GM19438 (cell line): ENCODE measurements at regions not wholly inside any gene's neighbourhood (a gene's known extent, or its start where the extent isn't known, plus 50 kb on each side); places are given as distances from the start of the nearest gene placed in this dataset.
"Not testable (repeated sequence)": the region's sequence is repeated elsewhere in the genome, so short reads cannot be mapped to it uniquely, and the experiment has no call there.

Experiments used
- ATAC-seq: cut with Tn5 transposase; IDR thresholded peaks from one replicate; pipeline ENCODE4 v1.9.1; 2021; ENCODE audit warnings: low read depth; ENCODE audit not compliant: unreplicated experiment

DNA sequence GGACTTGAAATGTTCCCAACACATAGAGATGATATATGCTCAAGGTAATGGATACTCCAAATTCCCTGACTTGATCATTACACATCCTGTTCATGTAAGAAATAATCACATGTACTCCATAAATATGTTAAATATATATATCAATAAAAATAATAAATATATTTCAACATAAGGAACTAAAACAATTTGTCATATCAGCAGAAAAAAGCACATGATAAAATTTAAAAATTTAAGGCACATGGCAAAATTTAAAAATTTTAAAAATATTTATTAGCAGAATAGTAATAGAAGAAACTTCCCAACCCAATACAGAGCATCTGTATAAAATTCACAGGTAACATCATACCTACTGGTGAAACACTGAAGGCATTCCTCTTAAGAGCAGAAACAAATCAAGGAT lies 109.6 kb upstream of the KYNU start:
- no peak for ATAC-seq

DNA sequence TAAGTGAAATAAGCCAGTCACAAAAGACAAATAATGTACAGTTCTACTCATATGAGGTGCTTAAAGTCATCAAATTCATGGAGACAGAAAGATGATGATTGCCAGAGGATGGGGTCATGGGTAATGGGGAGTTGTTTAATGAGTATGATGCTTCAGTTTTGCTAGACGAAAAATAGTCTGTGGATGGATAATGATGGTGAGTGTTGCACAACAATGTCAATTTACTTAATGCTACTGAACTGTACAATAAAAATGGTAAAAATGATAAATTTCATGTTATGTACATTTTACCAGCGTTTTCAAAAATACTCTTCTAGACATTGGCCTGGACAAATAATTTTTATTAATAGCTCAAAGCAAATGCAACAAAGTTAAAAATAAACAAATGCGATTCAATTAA lies 118.5 kb upstream of the KYNU start:
- no peak for ATAC-seq

DNA sequence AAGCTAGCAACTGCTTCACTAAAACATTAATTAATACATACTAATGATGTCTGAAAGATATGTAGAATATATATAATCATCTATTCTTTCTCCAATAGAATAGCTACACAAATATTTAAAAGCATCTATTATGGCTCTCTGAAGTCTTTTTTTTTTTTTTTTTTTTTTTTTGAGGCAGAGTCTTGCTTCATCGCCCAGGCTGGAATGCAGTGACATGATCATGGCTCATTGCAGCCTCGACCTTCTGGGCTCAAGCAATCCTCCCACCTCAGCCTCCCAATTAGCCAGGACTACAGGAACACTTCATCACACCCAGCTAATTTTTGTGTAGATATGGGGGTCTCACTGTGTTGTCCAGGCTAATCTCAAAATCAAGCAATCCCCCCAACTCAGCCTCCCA lies 120.4 kb upstream of the KYNU start:
- ATAC-seq = no peak

DNA sequence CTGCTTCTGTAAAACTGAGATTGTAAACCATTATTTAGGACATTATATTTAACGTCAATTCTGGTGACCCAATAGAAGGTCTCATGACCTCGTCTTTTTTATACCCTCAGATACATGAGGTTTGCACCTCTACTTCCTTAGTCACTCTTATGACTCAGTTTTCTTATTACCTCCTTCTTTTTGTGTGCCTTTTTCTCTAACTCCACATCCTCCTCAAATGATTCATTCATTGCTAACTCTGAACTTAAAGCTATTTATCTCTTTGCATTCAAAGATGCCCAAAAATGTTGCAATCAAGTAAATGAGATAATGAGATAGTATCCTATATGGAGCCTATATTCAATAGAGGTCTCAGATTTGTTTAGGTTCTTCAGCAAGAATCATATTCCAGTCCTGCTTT lies 121.0 kb upstream of the KYNU start:
- ATAC-seq = no peak

DNA sequence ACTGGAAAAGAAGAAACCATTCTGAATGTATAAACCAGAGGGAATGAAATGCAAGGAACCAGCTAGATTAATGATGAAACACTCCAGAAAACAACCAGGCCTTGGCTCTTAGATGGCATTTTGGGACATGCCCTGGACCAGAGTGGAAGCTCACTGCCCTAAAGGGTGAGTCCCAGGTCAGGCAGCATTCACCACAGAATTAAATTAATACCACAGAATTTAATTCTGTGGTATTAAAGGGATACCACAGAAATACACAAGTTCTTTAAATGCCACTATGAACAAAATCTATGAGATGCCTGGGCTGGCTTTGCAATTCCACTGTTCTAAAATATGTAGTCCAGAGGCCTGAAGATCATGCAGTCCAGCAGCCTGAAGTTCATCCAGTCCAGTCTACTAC lies 122.3 kb upstream of the KYNU start:
- no peak for ATAC-seq

DNA sequence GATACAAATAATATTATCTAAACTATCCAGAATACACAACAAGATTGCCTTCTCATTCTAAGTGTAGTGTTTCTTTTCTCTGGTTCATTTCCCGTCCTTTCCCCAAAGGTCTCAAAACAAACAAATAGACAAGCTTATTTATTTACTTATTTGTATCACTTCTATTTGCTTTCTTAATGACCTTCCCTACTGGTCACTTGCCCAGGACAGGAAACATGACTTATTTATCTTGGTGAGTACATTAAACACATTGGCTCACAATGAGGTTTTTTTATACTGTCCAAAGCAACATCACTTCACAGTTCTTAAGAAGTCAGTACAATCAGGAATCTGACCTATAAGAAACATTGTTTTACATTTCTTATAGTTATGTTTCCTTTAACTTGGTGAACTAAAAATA lies 123.3 kb upstream of the KYNU start:
- no peak for ATAC-seq

DNA sequence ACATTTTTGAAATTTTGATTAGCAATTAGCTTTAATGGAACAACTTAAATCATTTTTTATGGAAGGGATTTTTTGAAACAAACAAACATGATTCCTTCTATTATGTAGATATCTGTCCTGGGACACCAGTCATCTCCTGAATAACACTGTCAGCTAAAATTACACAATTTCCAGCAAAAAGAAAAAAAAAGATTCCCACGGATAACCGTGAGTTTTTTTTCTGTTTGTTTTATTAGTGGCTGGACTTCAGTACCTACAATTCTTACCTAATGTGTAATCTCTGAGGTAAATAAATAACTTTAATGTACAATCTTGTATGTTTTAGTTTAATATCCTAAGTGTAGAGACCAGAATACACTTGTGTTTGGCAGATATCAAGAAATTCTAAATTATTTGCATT lies 126.6 kb upstream of the KYNU start:
- no peak for ATAC-seq

DNA sequence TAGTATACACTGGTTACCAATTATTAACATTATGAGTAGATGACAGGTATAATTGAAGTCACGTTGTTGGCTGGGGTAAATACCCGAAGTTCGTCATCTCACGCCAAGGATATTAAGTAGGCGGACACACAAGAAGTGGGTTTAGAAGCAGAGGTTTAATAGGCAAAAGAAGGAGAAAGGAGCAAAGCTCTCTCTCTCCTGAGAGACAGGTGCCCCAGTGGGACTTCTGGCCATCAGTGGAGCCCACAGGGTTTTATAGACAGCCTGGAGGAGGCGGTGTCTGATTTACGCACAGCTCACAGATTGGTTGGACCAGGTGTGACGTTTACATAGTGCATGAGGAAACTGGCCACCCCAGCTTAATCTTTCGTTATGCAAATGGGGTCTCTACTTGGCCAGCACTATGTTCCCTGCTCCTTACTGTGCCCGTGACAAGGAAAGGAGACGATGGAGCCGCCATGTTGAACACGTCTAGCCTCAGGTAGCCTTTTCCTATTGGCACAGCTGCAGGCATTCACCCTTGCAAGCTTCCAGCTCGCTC lies 128.8 kb upstream of the KYNU start:
- ATAC-seq = no peak

DNA sequence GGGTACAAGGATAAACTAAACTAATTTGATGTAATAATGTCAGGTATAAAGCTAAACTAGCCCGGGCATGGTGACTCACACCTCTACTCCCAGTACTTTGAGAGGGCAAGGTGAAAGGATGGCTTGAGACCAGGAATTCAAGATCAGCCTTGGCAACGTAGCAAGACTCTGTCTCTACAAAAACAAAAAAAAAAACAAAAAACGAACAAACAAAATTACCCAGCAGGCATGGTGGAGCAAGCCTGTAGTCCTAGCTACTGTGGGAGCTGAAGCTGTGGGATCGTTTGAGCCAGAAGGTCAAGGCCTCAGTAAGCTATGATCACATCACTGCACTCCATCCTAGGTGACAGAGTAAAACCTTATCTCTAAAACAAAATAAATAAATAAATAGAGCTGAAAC lies 131.8 kb upstream of the KYNU start:
- no peak for ATAC-seq

DNA sequence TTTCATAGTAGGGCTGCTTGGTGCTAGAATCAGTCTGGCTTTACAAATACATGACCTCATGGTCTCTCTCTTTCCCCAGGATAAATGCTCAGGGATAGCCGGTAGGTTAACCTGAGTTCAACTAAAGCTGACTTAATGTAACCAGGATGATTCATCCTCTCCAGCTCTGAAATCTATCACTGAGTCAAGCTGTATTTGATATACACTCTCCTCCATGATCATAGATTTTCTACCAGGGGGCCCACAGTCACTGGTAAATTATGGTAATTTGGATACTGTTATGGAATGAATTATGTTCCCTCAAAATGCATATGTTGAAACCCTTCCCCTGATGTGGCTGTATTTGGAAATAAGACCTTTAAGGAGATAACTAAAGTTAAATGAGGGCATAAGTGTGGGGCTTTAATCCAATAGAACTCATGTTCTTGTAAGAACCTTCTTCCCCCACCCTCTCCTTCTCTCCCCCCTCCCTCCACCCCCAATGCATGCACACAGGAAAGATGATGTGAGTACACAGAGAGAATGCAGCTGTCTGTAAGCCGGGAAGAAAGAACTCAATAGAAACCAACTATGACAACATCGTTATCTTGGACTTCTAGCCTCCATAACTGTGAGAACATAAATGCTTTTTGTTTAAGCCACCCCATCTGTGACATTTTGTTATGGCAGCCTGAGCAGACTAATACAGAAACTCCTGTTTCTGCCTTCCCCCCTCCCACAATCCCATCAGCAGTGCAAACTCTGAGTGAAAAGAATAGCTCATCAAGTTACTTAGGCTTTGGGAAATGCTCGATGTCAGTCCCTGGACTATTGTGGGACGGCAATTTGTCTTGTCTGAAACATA lies 134.9 kb upstream of the KYNU start:
- no peak for ATAC-seq

DNA sequence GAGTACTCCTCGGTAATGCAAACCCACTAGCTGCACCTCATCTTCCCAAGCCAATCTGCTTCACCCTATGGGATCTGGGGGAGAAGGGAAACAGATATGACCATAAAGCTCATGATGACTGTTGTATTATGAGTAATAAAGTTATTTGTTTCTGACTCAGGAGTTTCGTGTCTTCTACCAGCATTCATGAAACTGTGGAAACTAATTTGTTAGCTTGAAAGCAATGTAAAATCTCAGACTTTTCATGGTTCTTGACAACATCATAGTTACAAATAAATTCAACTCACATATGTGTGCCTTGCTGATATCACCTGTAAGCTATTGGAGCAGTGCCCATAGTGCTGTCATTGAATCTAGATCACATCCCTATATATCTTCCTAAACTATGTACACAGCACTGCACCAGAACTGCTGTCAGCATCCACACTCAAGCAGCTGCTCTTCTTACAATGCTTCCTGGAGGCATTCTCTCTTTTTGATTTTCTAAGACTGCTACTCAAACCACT lies 135.6 kb upstream of the KYNU start:
- no peak for ATAC-seq

DNA sequence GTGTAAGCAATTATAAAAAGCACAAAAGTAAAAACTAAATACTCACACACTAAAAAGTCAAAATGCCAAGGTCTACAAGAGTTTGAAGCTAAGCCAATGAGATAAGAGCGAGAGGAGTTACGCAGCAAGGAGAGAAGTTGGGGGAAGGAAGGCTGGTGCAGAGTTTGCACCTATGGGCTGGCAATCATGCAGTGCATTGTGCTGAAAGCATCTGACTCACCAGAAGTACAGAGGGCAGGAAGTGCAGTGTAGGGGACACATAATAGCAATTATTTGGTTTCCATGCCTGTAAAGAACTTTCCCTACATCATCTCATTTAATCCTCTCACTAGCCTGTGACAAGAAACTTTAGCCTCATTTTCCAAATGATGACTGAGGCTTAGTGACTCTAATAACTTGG lies 142.7 kb upstream of the KYNU start:
- ATAC-seq = no peak

DNA sequence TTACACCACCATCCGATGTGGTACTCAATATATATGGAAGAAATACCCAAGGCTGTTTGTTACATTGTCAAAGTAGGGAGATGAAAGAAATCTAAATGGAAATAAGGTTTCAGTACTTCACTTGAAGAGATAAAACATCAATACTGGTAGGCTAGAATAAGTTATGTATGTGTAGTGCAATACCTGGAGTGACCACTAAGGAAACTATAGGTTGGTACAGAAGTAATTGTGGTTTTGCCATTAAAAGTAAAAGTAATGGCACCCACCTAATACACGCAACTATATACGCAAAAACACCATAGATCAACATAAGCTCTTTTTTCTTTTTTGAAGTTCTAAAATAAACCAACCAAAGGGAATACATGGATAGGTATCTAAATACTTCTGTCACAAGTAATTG lies 143.2 kb upstream of the KYNU start:
- ATAC-seq = no peak

DNA sequence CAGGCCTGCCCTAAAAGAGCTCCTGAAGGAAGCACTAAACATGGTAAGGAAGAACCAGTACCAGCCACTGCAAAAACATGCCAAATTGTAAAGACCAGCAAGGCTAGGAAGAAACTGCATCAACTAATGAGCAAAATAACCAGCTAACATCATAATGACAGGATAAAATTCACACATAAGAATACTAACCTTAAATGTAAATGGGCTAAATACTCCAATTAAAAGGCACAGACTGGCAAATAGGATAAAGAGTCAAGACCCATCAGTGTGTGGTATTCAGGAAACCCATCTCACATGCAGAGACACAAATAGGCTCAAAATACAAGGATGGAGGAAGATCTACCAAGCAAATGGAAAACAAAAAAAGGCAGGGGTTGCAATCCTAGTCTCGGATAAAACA lies 147.7 kb upstream of the KYNU start:
- not testable (repeated sequence) for ATAC-seq

DNA sequence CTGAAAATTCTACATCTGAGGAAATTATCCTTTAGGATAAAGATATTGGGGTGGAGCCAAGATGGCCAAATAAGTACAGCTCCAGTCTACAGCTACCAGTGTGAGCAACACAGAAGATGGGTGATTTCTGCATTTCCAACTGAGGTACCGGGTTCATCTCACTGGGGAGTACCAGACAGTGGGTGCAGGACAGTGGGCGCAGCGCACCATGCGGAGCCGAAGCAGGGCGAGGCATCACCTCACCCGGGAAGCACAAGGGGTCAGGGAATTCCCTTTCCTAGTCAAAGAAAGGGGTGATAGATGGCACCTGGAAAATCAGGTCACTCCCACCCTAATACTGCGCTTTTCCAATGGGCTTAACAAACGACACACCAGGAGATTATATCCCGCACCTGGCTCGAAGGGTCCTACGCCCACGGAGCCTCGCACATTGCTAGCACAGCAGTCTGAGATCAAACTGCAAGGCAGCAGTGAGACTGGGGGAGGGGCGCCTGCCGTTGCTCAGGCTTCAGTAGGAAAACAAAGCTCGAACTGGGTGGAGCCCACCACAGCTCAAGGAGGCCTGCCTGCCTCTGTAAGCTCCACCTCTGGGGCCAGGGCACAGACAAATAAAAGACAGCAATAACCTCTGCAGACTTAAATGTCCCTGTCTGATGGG lies 149.5 kb upstream of the KYNU start:
- not testable (repeated sequence) for ATAC-seq

DNA sequence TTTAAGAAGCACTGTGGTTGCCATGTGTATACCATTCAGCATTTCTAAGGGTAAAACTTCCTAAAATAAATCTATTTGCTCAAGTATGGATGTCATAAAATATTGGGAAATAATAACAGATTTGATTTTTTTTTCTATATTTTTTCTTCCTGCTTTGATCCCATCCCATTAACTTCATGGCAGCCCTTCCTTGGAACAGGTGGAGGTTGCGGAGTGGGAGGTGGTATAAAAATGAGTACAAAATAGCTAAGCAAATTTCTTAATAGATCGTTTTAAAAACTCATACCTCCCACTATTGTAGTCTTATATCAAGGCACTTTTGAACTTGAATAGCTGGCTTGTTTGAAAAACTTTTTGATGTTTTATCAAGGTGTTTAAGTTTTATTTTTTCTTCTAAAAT lies 152.1 kb upstream of the KYNU start:
- ATAC-seq = no peak

DNA sequence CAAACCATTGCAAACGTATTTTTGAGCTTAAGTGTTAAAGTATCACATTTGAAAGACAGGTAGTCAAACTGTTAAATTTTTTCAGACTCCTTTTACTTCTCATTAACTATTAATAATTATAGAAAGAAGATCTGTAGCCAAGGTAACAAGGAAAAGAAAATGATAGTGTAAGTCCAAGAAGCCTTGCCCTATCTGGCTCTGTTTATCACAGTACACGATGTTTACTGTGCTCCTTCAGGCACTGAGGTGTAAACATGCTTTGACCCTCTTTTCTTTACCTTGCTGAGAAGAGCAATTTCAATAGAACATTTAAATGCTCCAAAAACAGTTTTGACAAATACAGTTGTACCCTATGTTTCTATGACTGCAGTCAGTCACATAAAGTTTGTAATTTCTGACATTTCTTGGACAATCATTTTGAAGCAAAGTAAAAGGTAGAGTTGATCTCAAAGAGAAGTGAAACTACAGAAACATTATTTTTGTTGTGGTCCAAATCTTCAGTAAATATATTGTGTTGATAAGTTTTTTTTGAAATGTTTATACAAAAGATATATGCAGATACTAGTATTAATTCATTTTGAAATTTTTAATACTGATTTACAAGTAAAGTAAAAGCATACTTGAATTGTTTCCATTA lies 152.6 kb upstream of the KYNU start:
- peak; percentile 73 for ATAC-seq

DNA sequence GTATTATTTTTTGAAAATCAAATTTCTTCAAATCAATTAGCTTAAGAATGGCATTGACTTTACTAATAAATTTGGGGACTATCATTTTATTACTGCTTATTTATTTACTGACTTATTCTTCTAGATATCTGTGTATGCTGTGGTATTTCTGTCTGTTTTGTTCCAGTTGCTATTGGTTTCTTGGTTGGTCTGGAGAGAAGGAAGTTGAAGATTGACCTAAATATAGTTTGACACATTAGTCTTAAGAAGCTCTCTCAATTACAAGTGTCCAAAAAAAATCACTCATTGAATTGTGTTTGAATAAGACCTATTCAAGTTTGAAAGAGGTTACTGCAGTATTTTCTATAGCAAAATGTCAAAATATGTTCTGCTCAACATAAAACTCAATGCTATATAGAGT lies 153.3 kb upstream of the KYNU start:
- peak; percentile 14 for ATAC-seq

DNA sequence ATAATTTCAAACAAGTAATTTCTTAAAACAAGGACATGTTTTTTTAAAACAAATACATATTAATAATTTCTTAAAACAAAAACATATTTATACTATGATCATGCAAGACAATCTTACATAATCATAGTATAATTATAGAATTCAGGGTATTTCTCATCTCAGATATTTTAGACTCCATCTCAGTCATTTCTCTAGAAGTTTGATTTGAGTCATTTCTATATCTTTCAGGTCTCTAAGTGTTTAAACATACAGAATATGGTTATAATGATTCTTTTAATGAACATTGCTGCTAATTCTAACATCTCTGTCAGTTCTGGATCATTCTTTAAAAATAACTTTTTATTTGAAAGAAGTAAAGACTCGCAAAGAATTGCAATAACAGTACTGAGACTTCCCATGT lies 154.2 kb upstream of the KYNU start:
- ATAC-seq = no peak

DNA sequence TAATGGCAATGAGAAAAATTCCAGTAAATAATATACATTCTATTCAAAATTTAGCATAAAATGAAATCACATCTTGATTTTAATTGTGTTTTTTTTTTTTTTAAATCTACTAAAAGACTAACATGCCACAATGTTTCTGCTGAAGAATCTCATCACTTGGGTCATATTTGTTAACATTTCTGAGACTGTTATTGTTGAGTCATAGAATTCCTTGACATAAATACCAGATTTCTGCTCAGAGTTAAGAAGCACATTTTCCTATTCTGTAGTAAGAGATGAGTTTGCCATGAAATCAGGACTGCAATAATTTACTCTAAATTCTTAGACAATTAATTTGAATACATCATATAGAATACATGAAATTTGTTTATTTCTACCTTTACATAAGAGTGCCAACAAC lies 154.9 kb upstream of the KYNU start:
- ATAC-seq = no peak

DNA sequence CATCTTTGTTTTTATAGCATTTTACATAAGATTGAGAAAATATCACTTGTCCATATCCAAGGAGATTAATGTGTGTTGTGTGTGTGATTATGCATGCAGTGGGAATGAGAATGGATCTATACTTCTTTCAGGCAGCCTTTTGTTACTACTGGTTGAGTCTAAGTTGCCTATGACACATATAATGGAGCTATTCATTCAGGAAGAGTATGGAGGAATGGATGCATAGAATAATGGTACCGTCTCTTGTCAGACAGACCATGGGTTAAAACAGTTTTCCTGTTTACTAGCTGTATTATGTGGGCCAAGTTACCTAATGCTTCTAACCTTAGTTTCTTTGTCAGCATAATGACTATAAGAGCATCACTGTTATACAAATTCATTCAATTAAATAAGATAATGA lies 155.4 kb upstream of the KYNU start:
- no peak for ATAC-seq
